Esophagus squamous epithelium (tissue), 4 donors: ENCODE measurements at regions not wholly inside any gene's neighbourhood (a gene's known extent, or its start where the extent isn't known, plus 50 kb on each side); places are given as distances from the start of the nearest gene placed in this dataset.

ENCODE experiments used
- POLR2A ChIP-seq, 4 donors: fragments of 450-650 bp; IDR thresholded peaks; one replicate each; pipeline ENCODE4 v1.6.1; 2017; ENCODE audit warnings: antibody characterized with exemption in 4 of 4, mild to moderate bottlenecking in 4 of 4, moderate library complexity in 3 of 4
- TF ChIP-seq, protein P1 (sequence below), 6 experiments: fragments of 450-650 bp in 4 of 6; fragments of 200-600 bp in 2 of 6; sonication (generic) in 2 of 6; IDR thresholded peaks; one replicate each; pipeline ENCODE4 v1.5.1; 2016 to 2019; ENCODE audit warnings: antibody characterized with exemption in 6 of 6, mild to moderate bottlenecking in 4 of 6, moderate library complexity in 4 of 6

GRCh38 chr10:30182191-30183054, 123.0 kb upstream of the JCAD start:
- TF ChIP-seq, protein P1, sequence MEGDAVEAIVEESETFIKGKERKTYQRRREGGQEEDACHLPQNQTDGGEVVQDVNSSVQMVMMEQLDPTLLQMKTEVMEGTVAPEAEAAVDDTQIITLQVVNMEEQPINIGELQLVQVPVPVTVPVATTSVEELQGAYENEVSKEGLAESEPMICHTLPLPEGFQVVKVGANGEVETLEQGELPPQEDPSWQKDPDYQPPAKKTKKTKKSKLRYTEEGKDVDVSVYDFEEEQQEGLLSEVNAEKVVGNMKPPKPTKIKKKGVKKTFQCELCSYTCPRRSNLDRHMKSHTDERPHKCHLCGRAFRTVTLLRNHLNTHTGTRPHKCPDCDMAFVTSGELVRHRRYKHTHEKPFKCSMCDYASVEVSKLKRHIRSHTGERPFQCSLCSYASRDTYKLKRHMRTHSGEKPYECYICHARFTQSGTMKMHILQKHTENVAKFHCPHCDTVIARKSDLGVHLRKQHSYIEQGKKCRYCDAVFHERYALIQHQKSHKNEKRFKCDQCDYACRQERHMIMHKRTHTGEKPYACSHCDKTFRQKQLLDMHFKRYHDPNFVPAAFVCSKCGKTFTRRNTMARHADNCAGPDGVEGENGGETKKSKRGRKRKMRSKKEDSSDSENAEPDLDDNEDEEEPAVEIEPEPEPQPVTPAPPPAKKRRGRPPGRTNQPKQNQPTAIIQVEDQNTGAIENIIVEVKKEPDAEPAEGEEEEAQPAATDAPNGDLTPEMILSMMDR (IDR thresholded peaks at IDR 0.05): no peak
- TF ChIP-seq POLR2A (IDR thresholded peaks at IDR 0.05): no peak
